GM19043 (cell line): ENCODE measurements at regions not wholly inside any gene's neighbourhood (a gene's known extent, or its start where the extent isn't known, plus 50 kb on each side); places are given as distances from the start of the nearest gene placed in this dataset.
"Not testable (repeated sequence)": the region's sequence is repeated elsewhere in the genome, so short reads cannot be mapped to it uniquely, and the experiment has no call there.

Experiments used
- ATAC-seq: cut with Tn5 transposase; IDR thresholded peaks from one replicate; pipeline ENCODE4 v1.9.1; 2021; ENCODE audit warnings: low read depth; ENCODE audit not compliant: unreplicated experiment

GRCh38 chr15:44817797-44818196, 81.5 kb downstream of the TRIM69 start:
- ATAC-seq = not testable (repeated sequence)

GRCh38 chr15:44819331-44819987, 83.1 kb downstream of the TRIM69 start:
- ATAC-seq = not testable (repeated sequence)

GRCh38 chr15:44820535-44820934, 84.2 kb downstream of the TRIM69 start:
- ATAC-seq = not testable (repeated sequence)

DNA sequence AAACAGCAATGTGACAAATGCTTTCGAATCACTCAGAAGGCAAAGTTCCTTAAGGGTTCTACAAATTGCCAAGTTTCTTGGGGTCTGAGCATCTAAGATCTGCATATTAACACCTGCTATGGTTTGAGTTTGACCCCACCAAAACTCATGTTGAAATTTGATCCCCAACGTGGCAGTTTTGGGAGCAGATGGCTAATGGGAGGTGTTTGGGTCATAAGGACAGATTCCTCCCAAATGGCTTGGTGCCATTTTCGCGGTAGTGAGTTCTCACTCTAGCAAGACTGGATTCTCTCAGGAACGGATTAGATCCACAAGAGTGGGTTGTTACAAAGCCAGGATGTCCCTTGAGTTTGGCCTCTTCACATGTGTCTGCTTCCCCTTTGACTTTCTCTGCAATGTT, 84.6 kb downstream of the TRIM69 start:
- ATAC-seq = not testable (repeated sequence)

DNA sequence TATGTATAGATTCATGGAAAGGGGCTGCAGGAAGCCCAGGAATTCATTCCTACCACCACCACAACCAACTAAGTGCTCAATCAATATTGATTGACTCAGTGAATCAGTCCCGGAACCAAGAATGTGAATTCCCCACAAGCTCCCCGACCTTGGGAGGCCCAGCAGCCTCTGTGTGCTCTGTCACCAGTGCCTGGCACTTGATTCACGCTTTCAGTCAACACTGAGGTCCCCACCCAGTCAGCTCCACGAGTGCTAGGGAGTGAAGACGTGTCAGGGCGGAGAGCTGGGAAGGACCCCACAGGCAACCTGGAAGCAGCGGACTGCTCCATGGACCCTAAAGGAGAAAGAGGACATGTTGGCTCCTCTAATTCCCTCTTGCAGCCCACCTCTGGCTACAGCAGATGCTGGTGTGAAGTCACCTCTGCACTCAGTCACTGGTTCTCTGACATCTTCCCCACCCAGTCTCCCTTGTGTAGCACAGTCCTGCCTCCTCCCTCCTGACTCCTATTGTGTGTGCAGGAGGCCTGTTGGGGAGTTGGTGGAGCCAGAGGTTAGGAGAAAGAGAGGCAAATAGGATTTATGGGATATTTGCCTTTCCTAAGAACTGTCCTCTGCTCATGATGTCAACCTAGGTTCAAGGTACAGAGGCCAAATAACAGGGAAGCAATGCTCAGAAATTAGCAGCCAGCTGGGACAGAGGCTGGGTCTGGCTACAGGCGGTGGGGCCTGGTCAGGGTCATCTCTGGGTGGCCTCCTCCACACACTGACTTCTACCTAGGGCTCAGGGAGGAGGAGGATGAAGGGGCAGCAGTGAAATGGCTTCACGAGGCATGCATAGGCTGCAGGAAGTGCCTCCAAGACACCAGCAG, 88.2 kb downstream of the TRIM69 start:
- ATAC-seq = not testable (repeated sequence)

DNA sequence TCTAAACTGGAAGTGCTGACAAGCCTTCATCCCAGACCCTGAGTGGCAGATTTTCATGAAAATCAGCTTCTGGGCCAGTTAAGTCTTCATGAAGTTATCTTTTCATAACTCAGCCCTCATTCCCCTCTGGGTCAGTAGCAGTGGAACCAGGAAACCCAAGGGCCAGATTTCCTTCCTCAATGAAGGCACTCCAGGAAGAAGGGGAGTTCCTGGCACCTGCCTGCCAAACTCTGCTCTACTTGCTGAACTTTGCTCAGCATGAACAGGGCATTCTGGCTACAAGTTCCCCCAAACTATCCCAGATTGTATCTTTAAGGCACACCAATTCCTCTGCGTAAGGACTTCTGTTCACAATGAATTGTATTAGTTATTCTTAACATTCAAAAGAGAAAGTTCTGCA, 90.3 kb downstream of the TRIM69 start:
- not testable (repeated sequence) for ATAC-seq

DNA sequence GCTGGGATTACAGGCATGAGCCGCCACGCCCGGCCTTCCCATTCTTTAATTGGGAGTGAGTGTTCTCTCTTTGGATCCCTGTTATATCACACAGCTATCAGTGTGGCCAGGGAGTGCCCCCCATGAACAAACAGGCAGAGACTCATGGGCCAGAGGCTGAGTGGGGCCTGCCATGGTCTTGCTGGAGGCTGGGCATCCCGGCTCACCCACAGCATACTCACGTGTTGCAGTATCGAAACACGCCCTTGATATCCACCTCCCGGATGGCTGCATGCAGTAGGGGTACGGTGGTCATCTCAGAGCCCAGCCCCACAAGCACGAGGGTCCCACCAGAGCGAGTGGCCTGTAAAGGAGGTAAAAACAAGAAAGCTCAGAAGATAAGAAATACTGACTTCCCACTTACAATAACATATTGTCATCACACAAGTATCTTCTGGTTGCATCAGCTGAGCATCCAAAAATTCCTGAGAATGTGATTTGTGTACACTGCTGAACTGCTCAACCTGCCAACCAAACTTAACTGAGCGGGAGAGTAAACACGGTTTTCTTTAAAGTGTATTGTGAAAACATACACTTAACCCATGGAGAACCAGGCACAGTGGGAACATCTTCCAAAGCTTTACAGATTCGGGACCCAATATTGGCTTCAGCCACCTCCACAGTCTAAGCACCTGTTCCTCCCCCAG, 92.0 kb downstream of the TRIM69 start:
- ATAC-seq = not testable (repeated sequence)

DNA sequence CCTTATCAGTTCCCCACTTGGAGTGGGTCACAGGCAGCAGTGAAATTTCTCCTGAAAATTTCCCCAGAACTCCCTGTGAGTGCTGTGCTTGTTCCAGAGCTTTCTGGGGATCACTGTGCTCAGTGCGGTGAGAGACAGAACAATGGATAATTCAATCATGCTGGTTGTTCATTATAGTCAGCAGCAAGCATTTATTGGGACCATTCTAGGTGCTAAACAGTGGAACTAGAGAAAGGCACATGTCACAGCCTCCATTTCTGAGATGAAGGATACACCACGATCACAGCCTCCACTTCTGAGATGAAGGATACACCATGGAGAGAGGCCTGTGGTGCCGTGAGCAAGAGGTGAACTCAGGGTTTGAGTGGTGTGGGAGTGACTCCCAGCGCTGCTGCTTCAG, 92.8 kb downstream of the TRIM69 start:
- ATAC-seq = not testable (repeated sequence)

- ATAC-seq = not testable (repeated sequence)
Observed at GRCh38 chr15:44830692-44831408, 94.5 kb downstream of the TRIM69 start.

DNA sequence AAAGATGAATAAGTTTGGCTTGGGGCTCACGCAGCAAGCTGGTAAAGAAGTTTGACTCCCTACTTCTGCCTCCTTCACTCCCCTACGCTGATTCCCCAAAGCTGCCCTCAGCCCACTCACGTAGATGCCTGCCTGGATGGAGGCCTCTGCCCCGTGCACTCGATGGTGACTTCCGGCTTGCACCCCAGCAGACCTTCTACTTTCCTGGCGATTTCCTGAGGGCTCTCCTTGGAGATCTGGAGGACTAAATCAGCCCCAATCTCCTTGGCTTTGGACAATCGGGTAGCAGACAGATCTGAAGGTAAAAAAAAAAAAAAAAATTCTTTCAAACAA, 95.0 kb downstream of the TRIM69 start:
- ATAC-seq = not testable (repeated sequence)

GRCh38 chr15:44832133-44832532, 95.8 kb downstream of the TRIM69 start:
- not testable (repeated sequence) for ATAC-seq

GRCh38 chr15:44833081-44833480, 96.8 kb downstream of the TRIM69 start:
- not testable (repeated sequence) for ATAC-seq

DNA sequence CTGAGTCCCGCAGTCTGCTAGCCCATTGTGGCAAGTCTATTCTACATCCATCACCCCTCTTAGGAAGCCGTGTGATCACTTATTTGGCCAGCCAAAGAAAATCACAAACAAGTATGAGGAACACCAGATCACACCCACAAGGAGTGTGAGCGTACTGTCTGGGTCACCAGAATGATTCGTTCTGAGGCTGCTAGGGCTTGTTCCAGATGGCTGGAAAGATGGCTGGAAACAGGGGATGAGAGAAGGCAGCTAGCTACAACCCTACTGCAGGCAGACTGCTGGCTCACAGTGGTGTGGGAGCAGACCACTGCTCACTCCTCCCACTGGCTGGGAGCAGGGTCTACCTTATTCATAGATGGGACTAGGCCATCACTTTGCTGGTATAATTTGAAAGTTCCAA, 97.4 kb downstream of the TRIM69 start:
- ATAC-seq = not testable (repeated sequence)

GRCh38 chr15:44835082-44835481, 98.8 kb downstream of the TRIM69 start:
- ATAC-seq = not testable (repeated sequence)

DNA sequence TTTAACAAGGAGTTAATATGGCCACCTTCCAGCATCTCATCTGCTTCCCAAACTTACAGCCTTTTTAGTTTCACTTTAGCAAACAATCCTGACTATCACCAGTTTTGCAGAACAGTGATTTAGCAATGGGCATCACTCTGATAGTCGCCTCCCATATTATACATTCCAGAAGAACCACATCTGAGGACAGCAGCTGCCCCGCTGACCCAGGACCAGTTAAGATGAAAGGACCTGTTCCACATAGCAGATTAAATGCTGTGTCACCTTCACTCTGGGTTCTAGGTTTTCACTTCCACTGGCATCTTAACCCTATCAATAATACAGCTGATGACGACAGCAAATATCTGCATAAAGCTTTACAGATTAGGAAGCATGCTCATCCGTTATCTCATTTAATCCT, 99.8 kb downstream of the TRIM69 start:
- ATAC-seq = no peak

DNA sequence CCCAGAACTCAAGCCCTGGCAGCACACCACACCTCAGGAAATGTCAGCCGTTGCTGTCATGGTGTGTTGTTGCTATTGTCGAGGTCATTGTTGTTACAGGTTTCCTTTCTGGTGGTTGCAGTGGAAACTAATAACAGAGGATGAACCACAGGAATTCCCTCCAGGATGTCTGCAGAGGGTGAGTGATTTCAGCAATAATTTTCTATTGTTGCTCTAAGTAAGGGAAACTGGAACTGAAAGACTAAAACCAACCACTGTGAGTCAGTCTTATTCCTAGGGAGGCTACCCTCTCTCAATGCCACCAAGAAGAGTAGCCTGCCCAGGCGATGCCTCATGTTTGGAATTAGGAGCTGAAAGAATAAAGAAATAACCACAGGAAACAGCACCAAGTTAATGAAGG, 102.6 kb downstream of the TRIM69 start:
- not testable (repeated sequence) for ATAC-seq

DNA sequence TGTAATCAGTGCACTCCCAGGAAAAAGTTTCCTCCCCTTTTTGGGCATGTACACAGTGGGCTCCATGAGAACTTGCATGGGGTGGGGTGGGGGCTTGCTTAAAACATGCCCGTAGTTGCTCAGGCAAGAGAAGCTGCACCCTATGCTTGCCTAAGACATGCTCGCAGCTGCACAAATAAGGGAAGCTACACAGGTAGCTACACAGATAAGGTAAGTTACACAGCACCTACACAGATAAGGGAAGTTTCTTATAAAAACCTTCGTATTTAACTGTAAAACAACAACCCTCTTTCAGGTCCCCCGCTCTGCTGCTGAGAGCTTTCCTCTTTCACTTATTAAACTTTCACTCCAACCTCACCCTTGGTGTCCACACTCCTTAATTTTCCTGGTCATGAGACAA, 105.4 kb downstream of the TRIM69 start:
- not testable (repeated sequence) for ATAC-seq

GRCh38 chr15:44842883-44843282, 106.6 kb downstream of the TRIM69 start:
- not testable (repeated sequence) for ATAC-seq

GRCh38 chr15:44844936-44845335, 108.6 kb downstream of the TRIM69 start:
- not testable (repeated sequence) for ATAC-seq

- ATAC-seq = not testable (repeated sequence)
Observed at GRCh38 chr15:44846156-44846555, 109.8 kb downstream of the TRIM69 start.

- ATAC-seq = not testable (repeated sequence)
Observed at GRCh38 chr15:44847555-44847954, 108.9 kb upstream of the TERB2 start.
